Tibial artery (tissue), 4 donors: ENCODE measurements at regions not wholly inside any gene's neighbourhood (a gene's known extent, or its start where the extent isn't known, plus 50 kb on each side); places are given as distances from the start of the nearest gene placed in this dataset.

Experiments
- DNase-seq, 2 donors: peaks; one replicate each; pipeline ENCODE4 v3.0.0-alpha.2; 2019
- H3K27ac ChIP-seq, 2 donors: fragments of 200-600 bp; sonication (generic) in 1 of 2; 1 replicate in 1 of 2; 2 replicates in 1 of 2; pipeline ENCODE4 v1.5.1; 2018 to 2019; ENCODE audit warnings: mild to moderate bottlenecking in 1 of 2
- H3K27me3 ChIP-seq, 2 donors: fragments of 200-600 bp; sonication (generic) in 1 of 2; one replicate each; pipeline versions ENCODE4 v1.5.1 to v1.6.0; 2016 to 2019
- H3K36me3 ChIP-seq, 3 donors: fragments of 200-600 bp; sonication (generic) in 2 of 3; one replicate each; pipeline ENCODE4 v1.5.1; 2016 to 2019; ENCODE audit warnings: mild to moderate bottlenecking in 2 of 3
- H3K4me1 ChIP-seq, 4 donors: fragments of 200-600 bp; sonication (generic) in 2 of 4; 1 replicate in 3 of 4; 2 replicates in 1 of 4; pipeline ENCODE4 v1.5.1; 2016 to 2019
- H3K4me3 ChIP-seq, 2 donors: fragments of 200-600 bp; sonication (generic) in 1 of 2; 1 replicate in 1 of 2; 2 replicates in 1 of 2; pipeline ENCODE4 v1.5.1; 2018 to 2019; ENCODE audit warnings: mild to moderate bottlenecking in 2 of 2
- H3K9me3 ChIP-seq, 3 donors: fragments of 200-600 bp; sonication (generic) in 1 of 3; one replicate each; pipeline ENCODE4 v1.5.1; 2016 to 2019
- CTCF ChIP-seq, 2 experiments: fragments of 200-600 bp in 1 of 2; fragments of 450-650 bp in 1 of 2; IDR thresholded peaks; one replicate each; pipeline ENCODE4 v1.5.1; 2017 to 2019; ENCODE audit warnings: antibody characterized with exemption in 2 of 2, mild to moderate bottlenecking in 1 of 2, moderate library complexity in 1 of 2
- intact Hi-C: fragments of 100-400 bp; cut with DNase I; formaldehyde crosslinking; loops from one replicate; pipeline ENCODE4 v1.15.0; 2023; ENCODE audit warnings: low total_unique reads

GRCh38 chr4:181970366-181970765, 272.8 kb upstream of the TENM3 start:
- no peaks in the 10 kb centered on the region for H3K27me3 ChIP-seq
- no peak for TF ChIP-seq CTCF (IDR thresholded peaks at IDR 0.05)
- no peaks in the 10 kb centered on the region for H3K9me3 ChIP-seq
- no peaks in the 10 kb centered on the region for H3K36me3 ChIP-seq
- H3K27ac ChIP-seq = no peak overlapping the region
- no peaks in the 10 kb centered on the region for H3K4me1 ChIP-seq
- H3K4me3 ChIP-seq = no peak overlapping the region
- no peak for DNase-seq
- intact Hi-C loops = no loop called here

GRCh38 chr4:181971411-181971810, 271.8 kb upstream of the TENM3 start:
- Histone ChIP-seq H3K36me3 (no peaks in the 10 kb centered on the region), H3K27me3 (no peaks in the 10 kb centered on the region), H3K4me3 (no peak overlapping the region), H3K9me3 (no peaks in the 10 kb centered on the region), H3K27ac (no peak overlapping the region), H3K4me1 (no peaks in the 10 kb centered on the region)
- no peak for DNase-seq
- TF ChIP-seq CTCF (IDR thresholded peaks at IDR 0.05) = no peak
- intact Hi-C loops = no loop called here

- H3K27ac ChIP-seq = no peak overlapping the region
- H3K9me3 ChIP-seq = no peaks in the 10 kb centered on the region
- no peaks in the 10 kb centered on the region for H3K36me3 ChIP-seq
- H3K4me3 ChIP-seq = no peak overlapping the region
- TF ChIP-seq CTCF (IDR thresholded peaks at IDR 0.05) = no peak
- H3K4me1 ChIP-seq = no peaks in the 10 kb centered on the region
- intact Hi-C loops = no loop called here
- H3K27me3 ChIP-seq = no peaks in the 10 kb centered on the region
- no peak for DNase-seq
Observed at GRCh38 chr4:181971973-181972372, 271.2 kb upstream of the TENM3 start.

GRCh38 chr4:181976764-181977163, 266.4 kb upstream of the TENM3 start:
- no peaks in the 10 kb centered on the region for H3K9me3 ChIP-seq
- no peak for DNase-seq
- intact Hi-C loops = no loop called here
- TF ChIP-seq CTCF (IDR thresholded peaks at IDR 0.05) = no peak
- no peak overlapping the region for H3K27ac ChIP-seq
- no peak overlapping the region for H3K4me3 ChIP-seq
- no peaks in the 10 kb centered on the region for H3K4me1 ChIP-seq
- H3K36me3 ChIP-seq = no peaks in the 10 kb centered on the region
- H3K27me3 ChIP-seq = no peaks in the 10 kb centered on the region

GRCh38 chr4:181982437-181982836, 260.8 kb upstream of the TENM3 start:
- Histone ChIP-seq H3K27ac (no peak overlapping the region), H3K4me1 (no peaks in the 10 kb centered on the region), H3K36me3 (no peaks in the 10 kb centered on the region), H3K27me3 (no peaks in the 10 kb centered on the region), H3K4me3 (no peak overlapping the region), H3K9me3 (no peaks in the 10 kb centered on the region)
- no peak for TF ChIP-seq CTCF (IDR thresholded peaks at IDR 0.05)
- intact Hi-C loops = no loop called here
- DNase-seq = no peak

- no peak for DNase-seq
- Histone ChIP-seq H3K27me3 (no peaks in the 10 kb centered on the region), H3K9me3 (no peaks in the 10 kb centered on the region), H3K4me3 (no peak overlapping the region), H3K27ac (no peak overlapping the region), H3K36me3 (no peaks in the 10 kb centered on the region), H3K4me1 (no peaks in the 10 kb centered on the region)
- no peak for TF ChIP-seq CTCF (IDR thresholded peaks at IDR 0.05)
- intact Hi-C loops = no loop called here
Observed at GRCh38 chr4:181982856-181983255, 260.3 kb upstream of the TENM3 start.
